Mesothelial cell of epicardium (in vitro differentiated cells): ENCODE measurements at regions not wholly inside any gene's neighbourhood (a gene's known extent, or its start where the extent isn't known, plus 50 kb on each side); places are given as distances from the start of the nearest gene placed in this dataset.

Source experiments
- DNase-seq, 2 experiments: peaks; one replicate each; pipeline ENCODE4 v3.0.0; 2021; ENCODE audit warnings: low spot score in 2 of 2; ENCODE audit not compliant: unreplicated experiment in 2 of 2
- H3K27ac Mint-ChIP-seq: 2 replicates; pipeline ENCODE4 v1.8.0; 2021; ENCODE audit warnings: mixed read lengths
- H3K27me3 Mint-ChIP-seq: 2 replicates; pipeline ENCODE4 v1.8.0; 2021; ENCODE audit warnings: low read depth, mixed read lengths
- H3K36me3 Mint-ChIP-seq: 2 replicates; pipeline ENCODE4 v1.8.0; 2021; ENCODE audit warnings: mixed read lengths
- H3K4me1 Mint-ChIP-seq: 2 replicates; pipeline ENCODE4 v1.8.0; 2021; ENCODE audit warnings: mixed read lengths
- H3K4me3 Mint-ChIP-seq: 2 replicates; pipeline ENCODE4 v1.8.0; 2021; ENCODE audit warnings: mild to moderate bottlenecking, moderate library complexity, mixed read lengths
- H3K9me3 Mint-ChIP-seq: 2 replicates; pipeline ENCODE4 v1.8.0; 2021; ENCODE audit warnings: mixed read lengths
- CTCF ChIP-seq: fragments of 200-600 bp; sonication (generic); IDR thresholded peaks from one replicate; pipeline ENCODE4 v1.5.0; 2021; ENCODE audit warnings: antibody characterized with exemption; ENCODE audit not compliant: unreplicated experiment

- no peak overlapping the region for H3K27ac Mint-ChIP-seq
- peaks cover 16% of the 10 kb centered on the region for H3K4me1 Mint-ChIP-seq
- no peaks in the 10 kb centered on the region for H3K27me3 Mint-ChIP-seq
- DNase-seq = no peak
- no peak for TF ChIP-seq CTCF
- no peak overlapping the region for H3K4me3 Mint-ChIP-seq
- peaks cover 3% of the 10 kb centered on the region for H3K36me3 Mint-ChIP-seq
- peaks cover 25% of the 10 kb centered on the region for H3K9me3 Mint-ChIP-seq
These were observed 1252.2 kb downstream of the JRKL start for GRCh38 chr11:97641988-97642387.

- H3K9me3 Mint-ChIP-seq = peaks cover 56% of the 10 kb centered on the region
These were observed 1255.9 kb downstream of the JRKL start for GRCh38 chr11:97645736-97646135.

GRCh38 chr11:97656356-97656755 lies 1266.5 kb downstream of the JRKL start:
- Mint-ChIP-seq H3K27me3 (no peaks in the 10 kb centered on the region), H3K27ac (no peak overlapping the region), H3K4me3 (no peak overlapping the region), H3K9me3 (peaks cover 5% of the 10 kb centered on the region), H3K4me1 (no peaks in the 10 kb centered on the region), H3K36me3 (no peaks in the 10 kb centered on the region)
- TF ChIP-seq CTCF = no peak
- DNase-seq = no peak

More at GRCh38 chr11:97645736-97646135, 1255.9 kb downstream of the JRKL start:
- no peak for DNase-seq
- no peak for TF ChIP-seq CTCF
- peaks cover 11% of the 10 kb centered on the region for H3K4me1 Mint-ChIP-seq
- H3K36me3 Mint-ChIP-seq = peaks cover 15% of the 10 kb centered on the region
- H3K4me3 Mint-ChIP-seq = no peak overlapping the region
- no peaks in the 10 kb centered on the region for H3K27me3 Mint-ChIP-seq
- H3K27ac Mint-ChIP-seq = no peak overlapping the region

GRCh38 chr11:97657852-97658251 lies 1268.0 kb downstream of the JRKL start:
- H3K27me3 Mint-ChIP-seq = no peaks in the 10 kb centered on the region
- no peak overlapping the region for H3K27ac Mint-ChIP-seq
- H3K36me3 Mint-ChIP-seq = no peaks in the 10 kb centered on the region
- peaks cover 5% of the 10 kb centered on the region for H3K9me3 Mint-ChIP-seq
- no peak for DNase-seq
- no peak overlapping the region for H3K4me3 Mint-ChIP-seq
- no peak for TF ChIP-seq CTCF
- no peaks in the 10 kb centered on the region for H3K4me1 Mint-ChIP-seq

GRCh38 chr11:97667057-97667456 lies 1277.2 kb downstream of the JRKL start:
- Mint-ChIP-seq H3K36me3 (no peaks in the 10 kb centered on the region), H3K27me3 (no peaks in the 10 kb centered on the region), H3K27ac (no peak overlapping the region), H3K4me1 (no peaks in the 10 kb centered on the region), H3K9me3 (peaks cover 11% of the 10 kb centered on the region), H3K4me3 (no peak overlapping the region)
- TF ChIP-seq CTCF = no peak
- no peak for DNase-seq

GRCh38 chr11:97683733-97684132 lies 1293.9 kb downstream of the JRKL start:
- TF ChIP-seq CTCF = no peak
- Mint-ChIP-seq H3K9me3 (peaks cover under 1% of the 10 kb centered on the region), H3K27me3 (no peaks in the 10 kb centered on the region), H3K36me3 (no peaks in the 10 kb centered on the region), H3K4me1 (no peaks in the 10 kb centered on the region), H3K4me3 (no peak overlapping the region), H3K27ac (no peak overlapping the region)
- no peak for DNase-seq
